ENCODE measurements at regions not wholly inside any gene's neighbourhood (a gene's known extent, or its start where the extent isn't known, plus 50 kb on each side); places are given as distances from the start of the nearest gene placed in this dataset.

DNA sequence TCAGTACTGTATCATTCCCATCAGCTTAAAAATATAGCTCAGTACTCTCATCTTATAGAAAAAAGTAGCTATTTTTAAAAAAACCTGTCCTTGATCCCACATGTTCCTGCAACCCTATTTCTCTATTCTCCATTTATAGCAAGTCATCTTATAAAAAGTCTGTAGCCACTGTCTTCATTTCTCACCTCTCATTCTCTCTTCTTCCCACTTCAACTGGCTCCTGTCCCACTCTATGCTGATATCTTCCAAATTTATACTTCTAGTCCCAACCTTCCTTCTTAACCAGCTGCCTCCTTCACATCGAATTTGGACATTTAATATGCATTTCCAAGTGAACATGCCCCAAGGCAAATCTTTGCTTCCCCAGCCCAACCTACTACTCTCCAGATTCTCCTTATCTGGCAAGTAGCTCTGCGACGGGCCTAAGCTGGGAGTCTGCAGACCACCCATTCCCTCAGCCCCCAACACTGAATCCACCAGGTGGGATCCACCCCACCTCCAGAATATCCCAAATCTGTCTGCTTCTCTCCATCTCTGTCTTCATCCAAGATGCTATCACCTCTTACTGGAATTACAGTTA lies 52.0 kb upstream of the TANC2 start:
- intact Hi-C loops (cut with DNase I, micrococcal nuclease): no loop called here
- DNase-seq (no peak), ATAC-seq (no peak)

DNA sequence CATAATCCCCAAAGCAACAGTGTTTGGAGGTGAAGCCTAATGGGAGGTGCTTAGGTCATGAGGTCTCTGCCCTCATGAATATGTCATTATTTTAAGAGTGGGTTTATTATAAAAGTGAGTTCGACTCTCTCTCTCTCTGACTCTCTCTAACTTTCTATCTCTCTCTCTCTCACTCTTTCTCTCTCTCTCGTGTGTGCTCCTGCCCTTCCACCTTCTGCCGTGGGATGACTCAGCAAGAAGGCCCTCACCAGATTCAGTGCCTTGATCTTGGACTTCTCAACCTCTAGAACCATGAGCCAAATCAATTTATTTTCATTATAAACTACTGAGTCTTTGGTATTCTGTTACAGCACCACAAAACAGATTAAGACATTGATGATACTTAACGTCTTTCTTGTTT lies 53.7 kb upstream of the TANC2 start:
- intact Hi-C loops (cut with DNase I, micrococcal nuclease): no loop called here
- ATAC-seq: no peak
- DNase-seq: no peak

DNA sequence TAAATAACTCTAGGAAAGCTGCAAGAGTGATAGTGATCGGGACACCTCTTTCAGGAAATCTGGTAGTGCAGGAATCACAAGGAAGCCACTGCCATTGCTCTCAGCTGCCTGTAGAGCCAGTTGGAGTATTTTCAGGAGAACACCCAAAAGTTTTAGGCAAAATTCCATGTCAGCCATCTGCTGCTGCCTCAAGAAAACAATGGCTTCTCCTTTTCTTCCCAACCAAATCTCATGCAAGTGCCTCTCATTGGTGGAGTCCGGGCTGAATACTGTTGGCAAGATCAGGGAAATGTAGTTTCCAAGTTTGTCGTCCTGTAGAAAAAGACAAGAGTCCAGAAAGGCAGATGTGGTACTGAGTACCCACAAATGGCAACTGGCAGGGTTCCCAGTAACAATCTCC lies 54.9 kb upstream of the TANC2 start:
- DNase-seq (no peak), ATAC-seq (no peak)
- intact Hi-C loops (cut with DNase I, micrococcal nuclease): no loop called here

DNA sequence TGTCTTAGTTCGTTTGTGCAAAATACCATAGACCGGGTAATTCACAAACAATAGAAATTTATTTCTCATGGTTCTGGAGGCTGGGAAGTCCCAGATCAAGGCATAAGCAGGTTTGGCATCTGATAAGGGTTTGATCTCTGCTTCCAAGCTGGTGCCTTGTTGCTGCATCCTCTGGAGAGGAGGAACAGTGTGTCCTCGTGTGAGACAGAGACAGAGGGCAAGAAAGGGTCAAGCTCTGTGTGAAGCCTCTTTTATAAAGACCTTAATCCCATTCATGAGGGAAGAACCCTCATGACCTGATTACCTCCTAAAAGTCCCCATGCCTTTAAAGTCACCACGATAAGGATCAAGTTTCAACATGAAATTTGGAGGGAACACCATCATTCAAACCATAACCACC lies 55.8 kb upstream of the TANC2 start:
- no peak for DNase-seq
- intact Hi-C loops (cut with DNase I, micrococcal nuclease): no loop called here
- no peak for ATAC-seq

DNA sequence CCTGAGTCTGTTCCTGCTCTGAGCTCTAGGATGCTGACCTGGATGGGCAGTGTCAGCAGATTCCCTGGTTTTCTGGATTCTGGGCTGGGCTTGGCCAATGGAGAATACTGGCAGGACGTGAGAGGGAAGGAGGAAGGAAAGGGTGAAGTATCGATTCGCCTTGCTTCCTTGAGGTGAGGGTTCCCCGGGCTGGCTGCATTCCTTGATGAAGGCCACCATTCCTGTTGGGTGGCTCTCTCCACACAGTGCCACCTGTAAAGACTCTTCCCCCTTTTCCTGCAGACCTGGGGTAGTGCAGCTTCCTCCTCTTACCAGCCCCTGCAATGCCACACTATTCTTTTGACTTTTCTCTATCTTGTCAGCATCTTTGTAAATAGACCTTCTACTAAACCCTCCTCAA lies 58.1 kb upstream of the TANC2 start:
- DNase-seq: no peak
- intact Hi-C loops (cut with DNase I, micrococcal nuclease): no loop called here
- ATAC-seq: no peak

DNA sequence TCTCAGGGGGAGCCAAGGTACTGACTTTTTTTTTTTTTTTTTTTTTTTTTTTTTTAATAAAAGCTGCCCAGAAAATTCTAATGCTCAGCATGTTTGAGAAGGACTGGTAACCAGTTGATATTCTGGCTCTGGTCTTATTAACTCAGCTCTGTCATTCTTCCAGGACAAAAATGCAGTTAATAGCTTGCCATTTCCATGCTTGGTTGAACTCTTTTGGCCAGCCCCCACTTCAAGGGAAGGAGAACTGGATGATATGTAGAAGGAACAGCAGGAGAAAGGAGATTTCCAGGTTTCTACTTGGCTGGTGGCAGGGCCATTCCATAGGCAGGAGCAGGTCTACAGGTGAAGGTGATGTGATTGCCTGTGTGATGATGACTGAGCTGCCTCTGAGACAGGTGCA lies 59.2 kb upstream of the TANC2 start:
- DNase-seq (no peak), ATAC-seq (no peak)
- intact Hi-C loops (cut with DNase I, micrococcal nuclease): no loop called here

DNA sequence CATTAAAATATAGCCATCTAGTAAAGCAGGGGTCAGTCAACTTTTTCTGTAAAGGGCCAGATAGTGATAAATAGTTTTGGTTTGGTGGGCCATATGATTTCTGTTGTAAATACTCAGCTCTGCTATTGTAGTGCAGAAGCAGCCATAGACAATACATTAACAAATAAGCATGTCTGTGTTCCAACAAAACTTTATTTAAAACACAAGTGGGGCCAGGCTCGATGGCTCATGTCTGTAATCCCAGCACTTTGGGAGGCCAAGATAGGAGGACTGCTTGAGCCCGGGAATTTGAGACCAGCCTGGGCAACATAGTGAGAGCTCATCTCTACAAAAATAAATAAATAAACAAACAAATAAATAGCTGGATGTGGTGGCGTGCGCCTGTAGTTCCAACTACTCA lies 60.8 kb upstream of the TANC2 start:
- ATAC-seq (no peak), DNase-seq (no peak)
- intact Hi-C loops (cut with DNase I, micrococcal nuclease): no loop called here

DNA sequence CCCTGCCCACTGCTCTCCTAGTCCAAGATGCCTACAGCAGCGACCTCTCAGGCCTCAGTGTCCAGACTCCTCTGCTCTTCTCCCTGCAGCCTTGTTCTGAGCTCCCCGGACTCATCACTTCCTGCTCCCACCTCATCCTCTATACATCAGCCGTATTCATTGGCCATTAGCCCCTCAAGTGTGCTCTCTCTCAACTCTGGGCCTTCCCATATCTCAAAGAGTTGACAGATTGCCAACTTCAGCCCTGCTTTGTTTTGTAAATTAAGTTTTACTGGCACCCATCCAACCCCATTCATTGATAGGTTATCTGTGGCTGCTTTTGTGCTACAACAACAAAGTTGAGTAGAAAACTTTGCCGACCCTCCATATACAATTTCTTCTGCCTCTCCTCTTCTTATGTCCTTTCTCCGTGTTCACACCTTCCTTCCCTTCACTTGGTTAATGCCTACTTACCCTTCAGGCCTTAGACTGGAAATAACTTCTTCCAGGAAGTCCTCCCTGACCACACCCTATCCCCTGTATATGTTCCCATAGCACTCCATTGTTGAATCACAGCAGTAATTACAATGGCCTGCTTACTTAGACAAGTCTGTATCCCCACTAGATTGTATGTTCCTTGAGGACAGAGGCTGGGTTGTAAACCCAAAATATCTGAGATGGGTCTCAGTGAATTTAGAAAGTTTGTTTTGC lies 63.4 kb upstream of the TANC2 start:
- intact Hi-C loops (cut with DNase I, micrococcal nuclease): no loop called here
- no peak for DNase-seq
- ATAC-seq: peak; percentile 59

DNA sequence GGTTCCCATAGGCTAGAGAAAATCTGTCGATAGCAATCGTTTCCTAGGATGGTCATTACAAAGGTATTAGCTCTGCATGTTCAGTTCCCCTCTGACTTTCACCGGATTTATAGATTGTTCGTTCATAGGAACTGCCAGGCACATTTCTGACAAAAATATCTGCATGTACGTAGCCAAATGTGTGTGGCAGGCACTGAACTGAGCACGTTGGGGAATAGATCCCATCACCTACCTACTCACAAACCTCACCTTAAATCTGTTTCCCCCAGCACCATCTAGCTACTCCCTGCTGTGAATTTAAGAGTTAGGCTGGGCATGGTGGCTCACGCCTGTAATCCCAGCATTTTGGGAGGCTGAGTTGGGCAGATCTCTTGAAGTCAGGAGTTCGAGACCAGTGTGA lies 64.5 kb upstream of the TANC2 start:
- no peak for ATAC-seq
- no peak for DNase-seq
- intact Hi-C loops (cut with DNase I, micrococcal nuclease): no loop called here

DNA sequence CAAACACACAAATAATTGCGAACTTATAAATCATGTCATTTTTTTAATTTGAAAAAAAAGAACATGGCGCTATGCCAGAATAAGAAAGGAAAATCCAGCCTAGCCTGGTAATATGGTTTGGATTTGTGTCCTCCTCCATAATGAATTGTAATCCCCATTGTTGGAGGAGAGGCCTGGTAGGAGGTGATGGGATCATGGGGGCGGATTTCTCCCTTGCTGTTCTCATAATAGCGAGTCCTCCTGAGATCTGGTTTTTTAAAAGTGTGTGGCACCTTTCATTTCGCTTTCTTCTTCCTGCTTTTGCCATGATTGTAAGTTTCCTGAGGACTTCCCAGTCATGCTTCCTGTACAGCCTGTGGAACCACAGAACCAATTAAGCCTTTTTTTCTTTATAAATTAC lies 65.9 kb upstream of the TANC2 start:
- ATAC-seq (no peak), DNase-seq (no peak)
- intact Hi-C loops (cut with DNase I, micrococcal nuclease): no loop called here

DNA sequence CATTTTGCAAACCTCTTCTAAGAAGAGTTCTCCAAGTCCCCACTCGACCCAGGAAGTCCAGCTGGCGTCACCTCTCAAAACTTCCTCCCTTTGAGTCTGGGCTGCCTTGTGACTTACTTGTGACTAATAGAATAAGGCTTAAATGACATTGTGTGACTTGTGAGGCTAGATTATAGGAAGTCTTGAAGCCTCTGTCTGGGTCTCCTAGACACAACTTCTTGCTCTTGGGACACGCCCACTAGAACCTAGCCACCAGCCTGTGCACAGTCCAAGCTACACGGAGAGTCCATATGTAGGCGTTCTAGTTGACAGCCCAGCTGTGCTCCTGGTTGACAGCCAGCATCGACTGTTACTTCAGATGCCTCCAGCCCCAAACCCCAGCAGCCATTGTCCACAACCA lies 66.7 kb upstream of the TANC2 start:
- intact Hi-C loops (cut with DNase I, micrococcal nuclease): no loop called here
- ATAC-seq: no peak
- DNase-seq: no peak

DNA sequence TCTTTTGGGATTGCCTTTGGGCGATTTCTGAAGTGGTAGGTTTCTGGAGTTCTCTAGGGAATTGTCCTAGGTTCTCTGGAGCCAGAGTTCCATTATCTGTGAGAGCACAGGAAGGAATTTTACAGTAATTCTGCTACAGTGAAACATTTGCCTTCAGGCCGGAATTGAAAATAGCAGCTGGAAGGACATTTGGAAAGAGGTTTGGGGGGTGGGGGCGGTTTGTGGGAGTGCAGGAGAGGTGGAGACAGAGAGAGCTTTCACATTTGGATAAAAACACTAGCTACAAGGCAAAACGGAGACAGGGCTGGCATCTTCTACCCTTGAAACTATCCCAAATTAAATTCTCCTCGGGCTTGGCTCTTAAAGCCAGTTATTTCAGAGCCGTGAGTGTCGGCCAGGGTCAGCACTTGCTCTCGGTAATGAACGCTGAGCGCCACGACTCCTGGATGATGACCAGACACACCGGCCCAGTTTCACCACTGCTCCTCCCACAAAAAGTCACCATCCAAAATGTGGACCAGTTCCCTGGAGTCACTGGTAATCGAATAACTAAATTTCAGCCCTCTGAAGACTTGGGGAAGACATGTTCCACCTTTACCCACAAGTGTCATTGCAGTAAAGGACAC lies 67.7 kb upstream of the TANC2 start:
- intact Hi-C loops (cut with DNase I, micrococcal nuclease): no loop called here
- no peak for ATAC-seq
- no peak for DNase-seq

DNA sequence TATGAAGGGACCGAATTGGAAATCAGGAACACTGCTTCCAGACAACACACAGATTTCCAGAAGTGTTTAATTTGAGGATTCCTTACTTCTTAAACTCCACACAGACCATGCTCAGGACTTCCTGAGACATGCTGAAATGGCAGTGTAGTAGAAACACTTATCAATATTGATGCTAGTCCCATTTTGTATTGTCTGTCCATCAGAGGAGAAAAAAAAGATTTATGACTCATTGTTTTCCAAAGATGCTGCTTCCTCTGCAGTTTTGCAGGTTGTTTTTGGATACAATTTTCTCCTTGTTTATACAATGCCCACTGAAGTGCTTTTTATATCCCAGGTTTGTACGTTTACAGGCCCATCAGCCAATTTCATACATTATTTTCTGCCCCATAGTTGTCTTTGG lies 68.3 kb upstream of the TANC2 start:
- no peak for ATAC-seq
- DNase-seq: no peak
- intact Hi-C loops (cut with DNase I, micrococcal nuclease): no loop called here

DNA sequence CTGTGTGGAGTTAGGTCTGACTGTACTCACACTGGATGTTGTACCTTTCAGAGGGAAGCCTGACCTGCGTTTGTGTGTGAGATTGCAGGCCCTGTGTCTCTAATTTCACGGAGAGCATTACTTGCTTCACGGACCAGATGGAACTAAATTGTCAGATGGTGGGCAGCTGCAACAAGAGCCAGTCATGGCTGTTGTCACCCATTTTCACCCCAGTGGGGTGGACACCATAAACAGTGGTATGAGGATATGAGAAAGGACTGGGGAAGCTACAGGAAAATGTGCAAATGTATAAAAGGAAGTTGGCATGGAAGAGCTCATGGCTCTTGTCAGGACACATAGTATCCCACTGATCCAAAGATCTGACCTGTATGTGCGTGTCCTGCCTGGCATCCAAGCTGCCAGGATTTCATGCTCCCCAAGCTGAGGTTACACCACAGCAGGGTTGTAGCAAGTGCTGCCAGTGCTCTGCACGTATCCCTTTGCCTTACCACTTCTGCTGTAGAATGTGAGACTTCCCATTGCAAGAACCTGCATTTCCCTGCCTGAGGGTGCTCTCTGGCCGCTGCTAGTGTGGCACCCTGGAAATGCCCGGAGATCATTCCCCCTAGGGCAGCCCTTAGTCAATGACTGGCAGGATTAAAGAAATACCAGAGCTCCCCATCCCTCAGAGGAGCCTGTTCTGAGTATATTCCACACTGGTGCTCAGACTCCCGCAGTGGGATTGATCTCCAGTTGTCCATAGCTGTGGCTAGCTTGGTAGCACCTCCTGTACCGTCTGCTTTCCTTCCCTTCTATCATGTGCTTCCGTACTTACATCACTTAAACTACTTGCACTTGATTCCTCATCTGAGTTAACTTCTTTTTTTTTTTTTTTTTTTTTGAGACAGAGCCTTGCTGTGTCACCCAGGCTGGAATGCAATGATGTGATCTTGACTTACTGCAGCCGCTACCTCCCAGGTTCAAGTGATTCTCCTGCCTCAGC lies 70.4 kb upstream of the TANC2 start:
- ATAC-seq (no peak), DNase-seq (no peak)
- intact Hi-C loops (cut with DNase I, micrococcal nuclease): no loop called here

DNA sequence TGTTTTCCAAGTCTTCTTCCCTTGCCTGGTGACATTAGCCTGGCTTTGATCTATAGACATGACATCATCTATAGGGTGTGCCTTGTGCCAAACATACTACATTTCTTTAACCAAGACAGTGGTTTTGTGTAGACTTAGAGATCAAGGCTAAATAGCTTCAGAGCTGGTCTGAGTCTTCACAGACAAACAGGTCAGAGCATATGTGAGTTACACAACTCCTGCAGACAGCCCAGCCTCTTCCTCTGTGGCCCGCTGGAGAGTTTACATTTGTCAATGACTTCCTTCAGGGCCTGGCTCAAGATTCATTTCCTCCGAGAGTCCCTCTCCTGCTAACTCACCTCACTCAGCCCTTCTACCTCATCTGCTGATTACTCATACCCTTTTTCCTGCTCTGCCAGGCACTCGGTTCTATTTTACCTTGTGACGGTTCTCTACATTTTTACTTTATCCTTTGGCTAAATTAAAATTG lies 73.1 kb upstream of the TANC2 start:
- intact Hi-C loops (cut with DNase I, micrococcal nuclease): no loop called here
- peak; percentile 23 to 29 for DNase-seq
- peak; percentile 85 for ATAC-seq

DNA sequence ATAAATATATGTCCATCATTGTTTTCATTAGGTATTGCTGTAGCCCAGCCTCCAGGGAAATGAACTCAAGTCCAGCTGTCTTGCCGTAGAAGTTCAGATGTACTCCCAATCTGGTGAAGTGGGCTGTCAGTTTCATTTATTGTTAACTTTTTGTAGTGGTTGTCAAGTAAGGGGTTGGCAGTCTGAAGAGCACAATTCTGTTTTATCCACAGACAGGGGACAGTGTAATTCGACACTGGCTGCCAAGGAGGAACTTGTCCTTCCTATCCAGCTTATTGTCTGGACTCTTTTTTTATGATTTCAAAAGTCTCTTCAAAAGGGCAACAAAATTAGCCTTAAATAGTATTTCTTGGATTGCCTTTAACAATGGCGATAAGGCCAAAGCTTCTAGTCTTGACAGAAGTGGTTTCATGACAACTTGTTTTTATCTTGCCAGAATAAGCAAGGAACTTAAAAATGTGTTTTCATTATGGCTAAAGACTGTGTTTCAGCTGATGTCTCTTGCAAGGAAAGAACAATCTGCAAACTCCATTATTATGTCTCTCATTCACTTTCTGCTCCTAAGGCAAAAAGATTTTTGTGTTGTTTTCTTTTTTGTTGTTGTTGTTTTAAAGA lies 73.9 kb upstream of the TANC2 start:
- ATAC-seq (no peak), DNase-seq (no peak)
- intact Hi-C loops (cut with DNase I, micrococcal nuclease): no loop called here

DNA sequence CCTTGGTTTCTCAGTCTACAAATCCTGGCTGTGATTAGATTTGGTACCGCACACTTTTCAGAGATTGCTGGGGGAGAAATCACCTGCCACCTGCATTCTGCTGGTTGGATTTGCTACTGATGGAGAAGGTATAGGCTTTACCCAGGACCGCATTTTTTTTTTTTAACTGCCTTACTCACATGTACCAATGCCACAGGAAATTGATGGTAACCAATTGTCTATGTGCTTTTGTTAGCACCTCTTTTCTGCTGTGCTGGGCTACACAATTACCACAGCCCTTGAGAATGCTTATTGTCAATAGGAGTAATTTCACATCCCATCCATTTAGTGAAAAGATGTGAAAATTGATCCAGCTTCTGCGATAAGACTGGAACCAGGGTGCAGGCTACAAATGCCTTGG lies 74.4 kb upstream of the TANC2 start:
- intact Hi-C loops (cut with DNase I, micrococcal nuclease): no loop called here
- no peak for DNase-seq

DNA sequence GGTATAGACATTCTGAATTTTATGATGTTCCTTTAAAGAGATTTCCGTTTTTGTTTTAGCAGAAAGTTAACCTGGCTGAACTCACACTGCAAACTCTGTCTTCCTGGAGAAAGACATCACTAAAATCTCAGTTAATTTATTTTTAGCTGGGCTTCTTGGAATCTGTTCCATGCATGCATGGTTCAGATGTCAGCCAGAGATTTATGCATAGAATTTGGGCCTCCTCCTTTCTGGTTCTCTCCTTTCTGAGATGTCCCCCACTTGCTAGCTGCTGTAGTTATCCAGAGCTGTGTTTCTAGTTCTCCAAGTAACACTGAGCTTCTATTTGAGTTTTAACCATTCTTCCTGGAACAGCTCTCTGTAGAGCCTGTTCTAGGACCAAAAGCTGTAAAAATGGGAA lies 77.3 kb upstream of the TANC2 start:
- no peak for DNase-seq
- intact Hi-C loops (cut with DNase I, micrococcal nuclease): no loop called here

More for the DNA sequence above, 74.4 kb upstream of the TANC2 start:
- no peak for ATAC-seq

DNA sequence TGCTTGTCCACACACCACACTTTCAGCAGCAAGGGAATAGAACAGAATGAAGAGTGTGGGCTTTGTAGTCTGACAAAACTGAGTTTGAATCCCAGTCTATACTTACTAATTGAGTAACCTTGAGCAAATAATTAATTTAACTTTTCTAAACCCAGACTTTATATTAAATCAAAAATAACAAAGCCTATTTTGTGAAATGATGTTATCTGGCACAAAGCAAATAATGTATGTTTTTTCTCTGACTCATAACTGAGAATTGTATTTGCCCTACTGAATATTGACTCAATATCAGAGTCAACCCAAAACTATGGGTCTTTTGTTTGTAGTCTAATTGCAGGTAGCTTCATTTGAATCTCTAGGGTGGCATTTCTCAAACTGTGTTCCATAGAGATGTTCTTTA lies 77.9 kb upstream of the TANC2 start:
- DNase-seq (no peak), ATAC-seq (no peak)
- intact Hi-C loops (cut with DNase I, micrococcal nuclease): no loop called here

More for the DNA sequence above, 77.3 kb upstream of the TANC2 start:
- ATAC-seq: no peak
